ENCODE measurements at regions not wholly inside any gene's neighbourhood (a gene's known extent, or its start where the extent isn't known, plus 50 kb on each side); places are given as distances from the start of the nearest gene placed in this dataset.

DNA sequence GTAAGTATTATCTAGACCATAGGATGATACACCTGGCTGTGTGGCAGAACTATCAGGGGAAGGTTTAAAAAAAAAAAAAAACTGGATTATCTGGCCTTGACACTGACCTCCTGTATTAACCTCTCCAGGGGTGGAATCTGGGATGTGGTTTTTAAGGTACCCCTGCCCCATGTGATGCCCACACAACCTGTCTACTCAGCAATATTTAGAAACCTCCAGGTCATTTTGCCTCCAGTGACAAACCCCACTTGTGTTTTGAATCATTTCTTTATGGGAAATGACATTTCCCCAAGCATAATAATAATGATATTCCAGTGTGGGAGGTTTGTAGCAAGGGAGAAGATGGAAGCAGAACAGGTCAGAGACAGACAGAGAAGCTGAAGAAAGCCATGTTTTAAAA is 179.1 kb downstream of the RSL24D1 start:
- DNase-seq = no peak

DNA sequence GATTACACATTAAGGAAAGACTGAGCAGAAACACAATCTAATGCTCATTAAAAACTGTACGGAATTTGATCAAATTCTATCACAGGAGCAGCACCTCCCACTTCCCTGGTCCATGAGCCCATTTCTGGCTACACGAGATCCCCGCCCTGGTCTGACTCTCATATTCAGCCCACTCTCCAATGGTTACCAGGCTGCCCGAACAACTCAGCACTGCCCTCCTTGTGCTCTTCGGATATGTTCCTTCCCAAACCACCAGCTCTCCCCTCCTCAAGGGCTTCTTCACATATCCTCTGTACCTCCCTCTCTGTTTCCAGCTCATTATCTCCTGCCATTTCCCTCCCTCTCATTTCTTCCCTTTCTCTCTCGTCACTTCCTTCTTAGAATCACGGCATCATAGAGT is 180.5 kb downstream of the RSL24D1 start:
- no peak for DNase-seq

GRCh38 chr15:55015093-55015445 is 181.7 kb downstream of the RSL24D1 start:
- no peak for DNase-seq

GRCh38 chr15:55014391-55015092 is 182.2 kb downstream of the RSL24D1 start:
- DNase-seq = no peak

GRCh38 chr15:55008421-55008820 is 188.3 kb downstream of the RSL24D1 start:
- no peak for DNase-seq

GRCh38 chr15:55007561-55007960 is 189.2 kb downstream of the RSL24D1 start:
- no peak for DNase-seq

- DNase-seq = no peak
These were observed 191.1 kb downstream of the RSL24D1 start for GRCh38 chr15:55005679-55006078.

GRCh38 chr15:55003965-55004873 is 192.5 kb downstream of the RSL24D1 start:
- no peak for DNase-seq

DNA sequence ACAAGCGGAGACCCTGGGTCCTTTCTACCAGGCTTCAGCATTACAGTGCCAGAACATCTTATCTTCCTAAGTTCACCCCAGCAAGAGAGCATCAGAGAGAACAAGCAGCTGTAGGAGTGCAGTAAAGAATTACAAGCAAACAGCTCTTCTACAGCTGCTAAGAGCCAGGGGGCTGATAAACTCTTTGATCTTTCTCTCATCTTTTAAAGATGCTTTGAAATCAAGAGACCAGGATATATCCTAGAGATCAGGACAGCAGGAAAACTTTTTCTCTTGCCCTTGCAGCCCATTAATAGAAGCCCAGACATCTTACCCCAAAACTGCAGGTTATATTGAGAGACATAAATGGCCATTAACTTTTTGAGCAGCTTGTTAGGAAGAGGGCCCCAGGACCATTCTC is 198.1 kb downstream of the RSL24D1 start:
- no peak for DNase-seq

GRCh38 chr15:54990793-54991192 is 205.9 kb downstream of the RSL24D1 start:
- DNase-seq = no peak

GRCh38 chr15:54987881-54988280 is 208.9 kb downstream of the RSL24D1 start:
- no peak for DNase-seq

DNA sequence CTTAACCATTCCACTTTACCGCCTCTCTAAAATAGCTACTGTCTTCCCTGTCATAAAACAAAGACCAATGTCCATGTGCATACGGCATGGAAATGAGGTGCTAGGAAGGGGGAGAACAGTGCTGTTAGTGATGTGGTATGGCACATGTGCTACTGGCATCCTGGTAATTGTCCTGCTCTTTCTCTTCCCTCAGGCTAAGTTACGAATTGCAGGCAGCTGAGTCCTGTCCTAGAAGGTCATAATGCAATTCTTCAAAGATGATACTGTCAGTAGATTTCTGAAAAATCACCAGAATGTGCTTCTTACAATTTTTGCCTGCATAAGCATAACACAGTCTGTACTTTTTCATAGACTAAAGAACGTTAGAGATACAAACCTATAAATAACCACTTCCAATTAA is 216.8 kb downstream of the RSL24D1 start:
- no peak for DNase-seq

GRCh38 chr15:54962637-54963036 is 234.1 kb downstream of the RSL24D1 start:
- no peak for DNase-seq

- DNase-seq = no peak
These were observed 236.5 kb downstream of the RSL24D1 start for GRCh38 chr15:54960266-54960665.

GRCh38 chr15:54941417-54941816 is 255.3 kb downstream of the RSL24D1 start:
- DNase-seq = no peak

DNA sequence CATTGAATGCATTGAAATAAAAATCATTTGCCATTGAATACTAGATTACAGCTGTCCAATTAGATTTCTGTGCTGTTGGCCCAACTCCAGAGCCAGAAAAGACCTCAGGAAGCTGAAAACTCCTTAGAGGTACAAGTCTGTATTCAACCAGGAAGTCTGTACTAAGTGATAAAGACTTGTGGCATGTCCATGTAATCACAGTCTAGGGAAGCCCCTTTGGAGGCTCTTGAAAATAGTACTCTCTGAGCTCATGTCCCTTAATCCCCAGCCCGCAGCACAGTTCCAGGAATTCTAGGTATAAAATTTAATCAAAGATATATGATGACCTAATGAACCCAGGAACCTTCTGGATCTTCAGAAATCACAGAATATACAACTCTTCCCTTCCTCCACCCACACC is 279.4 kb downstream of the RSL24D1 start:
- DNase-seq = no peak

GRCh38 chr15:54915380-54915779 is 281.4 kb downstream of the RSL24D1 start:
- no peak for DNase-seq

- DNase-seq = no peak
These were observed 312.4 kb downstream of the RSL24D1 start for GRCh38 chr15:54884312-54884711.

DNA sequence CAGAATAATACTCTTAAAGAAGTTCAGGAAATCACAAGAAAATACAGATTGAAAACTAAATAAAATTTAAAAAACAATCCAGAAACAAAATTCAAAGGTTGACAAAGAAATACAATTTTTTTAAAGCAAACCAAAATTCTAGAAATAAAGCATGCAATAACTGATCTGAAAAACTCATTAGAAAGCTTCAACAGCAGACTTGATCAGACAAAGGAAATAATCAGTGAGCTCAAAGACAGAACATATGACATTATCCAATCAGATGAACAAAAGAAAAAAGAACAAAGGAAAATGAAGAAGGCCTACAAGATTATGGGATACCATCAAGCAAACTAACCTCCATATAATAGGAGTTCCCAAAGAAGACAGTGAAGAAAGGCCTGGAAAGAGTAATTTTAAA is 336.8 kb downstream of the RSL24D1 start:
- no peak for DNase-seq

DNA sequence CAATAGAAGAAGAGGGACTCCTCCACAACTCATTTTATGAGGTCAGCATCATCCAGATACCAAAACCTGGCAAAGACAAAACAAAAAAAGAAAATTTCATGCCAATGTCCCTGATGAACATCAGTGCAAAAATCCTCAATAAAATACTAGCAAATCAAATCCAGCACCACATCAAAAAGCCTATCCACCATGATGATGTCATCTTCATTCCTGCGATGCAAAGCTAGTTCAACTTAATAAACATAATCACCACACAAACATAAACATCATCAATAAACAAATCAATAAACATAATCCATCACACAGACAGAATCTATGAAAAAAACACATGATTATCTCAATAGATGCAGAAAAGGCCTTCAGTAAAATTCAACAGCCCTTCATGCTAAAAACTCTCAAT is 342.1 kb downstream of the RSL24D1 start:
- no peak for DNase-seq

- DNase-seq = no peak
These were observed 346.6 kb downstream of the RSL24D1 start for GRCh38 chr15:54850101-54850500.

GRCh38 chr15:54843006-54843405 is 353.7 kb downstream of the RSL24D1 start:
- no peak for DNase-seq

DNA sequence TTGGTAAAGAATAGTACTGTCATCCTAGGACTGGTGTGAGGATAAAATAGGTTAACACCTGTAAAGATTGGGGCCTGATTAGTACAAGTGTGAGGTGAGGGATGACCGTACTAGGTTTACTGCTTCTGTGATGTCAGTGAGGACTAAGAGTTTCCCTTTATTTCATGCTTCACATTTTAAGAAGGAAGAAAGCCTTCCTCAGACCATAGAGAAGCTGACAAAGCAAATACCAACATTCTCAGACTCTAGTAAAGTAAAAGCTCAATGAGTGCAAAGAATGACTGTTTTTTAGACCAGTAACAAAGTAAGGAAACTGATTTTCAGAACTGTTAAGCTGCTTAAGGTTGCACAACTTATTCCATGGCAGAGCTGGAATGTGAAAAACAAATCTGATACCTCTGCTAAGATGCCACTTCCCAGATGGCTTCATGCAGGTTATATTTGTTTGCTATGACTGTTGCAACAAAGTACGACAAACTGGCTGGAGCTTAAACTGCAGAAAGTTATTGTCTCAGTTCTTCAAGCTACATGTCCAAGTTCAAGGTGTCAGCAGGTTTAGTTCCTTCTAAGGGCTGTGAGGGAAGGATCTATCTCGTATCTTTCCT is 354.9 kb downstream of the RSL24D1 start:
- no peak for DNase-seq
